Suprapubic skin (tissue), 4 donors: ENCODE measurements at regions not wholly inside any gene's neighbourhood (a gene's known extent, or its start where the extent isn't known, plus 50 kb on each side); places are given as distances from the start of the nearest gene placed in this dataset.

Source experiments
- DNase-seq, 2 donors: peaks; one replicate each; pipeline ENCODE4 v3.0.0-alpha.2; 2019; ENCODE audit warnings: low spot score in 2 of 2
- H3K27ac ChIP-seq: fragments of 200-600 bp; sonication (generic); one replicate; pipeline ENCODE4 v1.5.1; 2019
- H3K27me3 ChIP-seq: fragments of 200-600 bp; sonication (generic); one replicate; pipeline ENCODE4 v1.5.1; 2019
- H3K36me3 ChIP-seq: fragments of 200-600 bp; sonication (generic); one replicate; pipeline ENCODE4 v1.5.1; 2019
- H3K4me1 ChIP-seq: fragments of 200-600 bp; sonication (generic); one replicate; pipeline ENCODE4 v1.5.1; 2019
- H3K4me3 ChIP-seq: fragments of 200-600 bp; sonication (generic); one replicate; pipeline ENCODE4 v1.5.1; 2019; ENCODE audit warnings: mild to moderate bottlenecking
- H3K9me3 ChIP-seq: fragments of 200-600 bp; sonication (generic); one replicate; pipeline ENCODE4 v1.5.1; 2019
- EP300 ChIP-seq: sonication (generic); formaldehyde crosslinking; IDR thresholded peaks from one replicate; pipeline ENCODE4 v1.6.1; 2017; ENCODE audit warnings: antibody characterized with exemption
- POLR2A ChIP-seq, 2 donors: fragments of 450-650 bp; IDR thresholded peaks; one replicate each; pipeline ENCODE4 v1.6.1; 2017; ENCODE audit warnings: antibody characterized with exemption in 2 of 2, mild to moderate bottlenecking in 2 of 2, moderate library complexity in 2 of 2
- POLR2AphosphoS5 ChIP-seq, 3 donors: sonication (generic); formaldehyde crosslinking; IDR thresholded peaks; one replicate each; pipeline ENCODE4 v1.6.1; 2017; ENCODE audit warnings: antibody characterized with exemption in 3 of 3
- WGBS: methylation state at CpG from one replicate; pipeline ENCODE4 v1.1.5; 2018; 5-methylcytosine and 5-hydroxymethylcytosine counted together
- TF ChIP-seq, protein P1 (sequence below), 2 donors: fragments of 200-600 bp in 1 of 2; fragments of 450-650 bp in 1 of 2; sonication (generic) in 1 of 2; IDR thresholded peaks; one replicate each; pipeline ENCODE4 v1.5.1; 2016 to 2019; ENCODE audit warnings: antibody characterized with exemption in 2 of 2, mild to moderate bottlenecking in 1 of 2, moderate library complexity in 1 of 2

DNA sequence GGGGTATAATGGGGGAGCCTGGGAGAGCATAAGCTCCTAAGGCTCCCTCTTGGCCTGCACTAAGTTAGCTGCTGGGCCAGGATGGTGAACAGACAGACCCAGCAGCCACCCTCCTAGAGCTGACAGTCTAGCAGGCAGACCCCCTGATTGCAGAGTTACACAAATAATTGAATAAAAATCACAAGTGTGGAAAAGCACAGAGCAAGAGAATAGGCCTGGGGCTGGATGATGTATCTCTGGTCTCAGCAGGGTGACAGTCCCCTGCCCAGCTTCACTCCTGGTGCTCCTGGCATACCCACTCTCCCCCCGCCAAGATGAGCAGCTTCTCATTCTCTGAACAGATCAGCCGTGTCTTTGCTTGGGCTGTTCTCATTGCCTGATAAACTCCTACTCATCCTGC lies 86.1 kb upstream of the STX18 start:
- H3K4me1 ChIP-seq: peaks cover 4% of the 10 kb centered on the region
- WGBS: 100% methylated on average over 2 of the region's 2 CpGs
- H3K4me3 ChIP-seq: no peak overlapping the region
- H3K9me3 ChIP-seq: no peaks in the 10 kb centered on the region
- H3K36me3 ChIP-seq: no peaks in the 10 kb centered on the region
- no peak overlapping the region for H3K27ac ChIP-seq
- no peak for DNase-seq
- TF ChIP-seq POLR2A (IDR thresholded peaks at IDR 0.05) (no peak), EP300 (no peak), POLR2AphosphoS5 (IDR thresholded peaks at IDR 0.05) (no peak)
- TF ChIP-seq, protein P1, sequence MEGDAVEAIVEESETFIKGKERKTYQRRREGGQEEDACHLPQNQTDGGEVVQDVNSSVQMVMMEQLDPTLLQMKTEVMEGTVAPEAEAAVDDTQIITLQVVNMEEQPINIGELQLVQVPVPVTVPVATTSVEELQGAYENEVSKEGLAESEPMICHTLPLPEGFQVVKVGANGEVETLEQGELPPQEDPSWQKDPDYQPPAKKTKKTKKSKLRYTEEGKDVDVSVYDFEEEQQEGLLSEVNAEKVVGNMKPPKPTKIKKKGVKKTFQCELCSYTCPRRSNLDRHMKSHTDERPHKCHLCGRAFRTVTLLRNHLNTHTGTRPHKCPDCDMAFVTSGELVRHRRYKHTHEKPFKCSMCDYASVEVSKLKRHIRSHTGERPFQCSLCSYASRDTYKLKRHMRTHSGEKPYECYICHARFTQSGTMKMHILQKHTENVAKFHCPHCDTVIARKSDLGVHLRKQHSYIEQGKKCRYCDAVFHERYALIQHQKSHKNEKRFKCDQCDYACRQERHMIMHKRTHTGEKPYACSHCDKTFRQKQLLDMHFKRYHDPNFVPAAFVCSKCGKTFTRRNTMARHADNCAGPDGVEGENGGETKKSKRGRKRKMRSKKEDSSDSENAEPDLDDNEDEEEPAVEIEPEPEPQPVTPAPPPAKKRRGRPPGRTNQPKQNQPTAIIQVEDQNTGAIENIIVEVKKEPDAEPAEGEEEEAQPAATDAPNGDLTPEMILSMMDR (IDR thresholded peaks at IDR 0.05): no peak
- H3K27me3 ChIP-seq: no peaks in the 10 kb centered on the region

DNA sequence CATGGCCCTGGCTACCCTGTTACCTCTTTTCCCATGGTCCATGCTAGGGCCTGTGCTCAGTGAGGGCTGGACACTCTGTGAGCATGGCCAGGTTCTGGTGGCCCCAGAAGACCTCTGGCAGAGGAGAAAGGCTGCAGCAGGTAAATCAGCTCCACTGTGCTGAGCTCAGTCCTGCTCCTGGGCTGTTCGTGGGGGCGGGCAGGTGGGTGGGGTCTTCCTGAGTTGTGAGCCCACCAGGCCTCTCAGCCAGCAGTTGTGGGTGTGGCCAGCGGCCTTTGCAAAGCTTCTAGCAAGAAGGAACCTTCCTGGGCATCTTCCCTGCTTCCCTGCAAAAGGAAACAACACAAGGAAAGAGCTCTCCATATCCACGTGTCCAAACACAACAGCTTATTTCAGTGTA lies 85.3 kb upstream of the STX18 start:
- TF ChIP-seq POLR2AphosphoS5 (IDR thresholded peaks at IDR 0.05): no peak
- TF ChIP-seq, protein P1 (IDR thresholded peaks at IDR 0.05): no peak
- TF ChIP-seq POLR2A (IDR thresholded peaks at IDR 0.05): no peak
- TF ChIP-seq EP300: no peak
- no peaks in the 10 kb centered on the region for H3K9me3 ChIP-seq

DNA sequence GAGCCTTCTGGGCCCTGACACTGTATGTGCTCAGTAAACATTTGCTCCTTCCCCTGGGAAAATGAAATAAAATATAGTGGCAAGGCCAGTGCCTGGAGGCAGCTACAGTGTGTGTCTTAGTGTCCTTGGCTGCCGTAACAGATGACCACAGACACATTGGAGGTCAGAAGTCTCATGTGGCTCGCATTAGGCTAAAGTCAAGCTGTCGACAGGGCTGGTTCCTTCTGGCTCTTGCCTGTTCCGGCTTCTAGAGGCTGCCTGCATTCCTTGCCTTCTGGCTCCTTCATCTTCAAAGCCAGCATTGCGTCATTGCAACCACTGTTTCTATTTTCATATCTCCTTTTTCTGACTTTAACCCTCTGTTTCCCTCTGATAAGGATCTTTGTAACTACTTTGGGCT lies 83.6 kb upstream of the STX18 start:
- 47% methylated on average over 5 of the region's 5 CpGs for WGBS
- H3K27ac ChIP-seq: no peak overlapping the region
- H3K36me3 ChIP-seq: no peaks in the 10 kb centered on the region
- TF ChIP-seq POLR2AphosphoS5 (IDR thresholded peaks at IDR 0.05): peak in 1 of 3 donors; percentile 46
- no peak for TF ChIP-seq POLR2A (IDR thresholded peaks at IDR 0.05)
- H3K27me3 ChIP-seq: no peaks in the 10 kb centered on the region
- peaks cover 4% of the 10 kb centered on the region for H3K4me1 ChIP-seq
- DNase-seq: no peak
- no peak overlapping the region for H3K4me3 ChIP-seq
- H3K9me3 ChIP-seq: no peaks in the 10 kb centered on the region

More for the DNA sequence above, 85.3 kb upstream of the STX18 start:
- Histone ChIP-seq H3K27me3 (no peaks in the 10 kb centered on the region), H3K4me1 (peaks cover 4% of the 10 kb centered on the region), H3K36me3 (no peaks in the 10 kb centered on the region), H3K27ac (no peak overlapping the region), H3K4me3 (no peak overlapping the region)
- 88% methylated on average over 4 of the region's 4 CpGs for WGBS
- DNase-seq: no peak

DNA sequence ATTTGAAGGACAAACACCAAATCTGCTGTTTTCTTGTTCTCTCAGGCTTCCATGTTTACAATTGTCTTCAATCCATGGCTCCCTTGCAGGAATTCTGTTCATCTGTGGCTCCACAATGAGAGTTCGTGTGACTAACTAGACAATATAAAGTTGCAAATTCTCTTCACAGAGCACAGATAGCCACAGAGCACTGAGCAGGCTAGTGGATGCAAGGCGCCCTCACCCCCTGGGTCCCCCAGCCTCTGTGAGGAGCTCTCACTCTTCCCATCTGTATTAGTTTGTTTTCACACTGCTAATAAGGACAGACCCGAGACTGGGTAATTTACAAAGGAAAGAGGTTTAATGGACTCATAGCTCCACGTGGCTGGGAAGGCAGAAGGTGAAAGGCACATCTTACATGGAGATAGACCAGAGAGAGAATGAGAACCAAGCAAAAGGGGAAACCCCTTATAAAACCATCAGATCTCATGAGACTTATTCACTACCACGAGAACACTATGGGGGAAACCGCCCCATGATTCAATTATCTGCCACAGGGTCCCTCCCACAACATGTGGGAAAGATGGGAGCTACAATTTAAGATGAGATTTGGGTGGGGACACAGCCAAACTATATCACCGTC lies 82.5 kb upstream of the STX18 start:
- no peak overlapping the region for H3K27ac ChIP-seq
- TF ChIP-seq EP300 (no peak), POLR2A (IDR thresholded peaks at IDR 0.05) (no peak), POLR2AphosphoS5 (IDR thresholded peaks at IDR 0.05) (no peak)
- TF ChIP-seq, protein P1 (IDR thresholded peaks at IDR 0.05): no peak
- no peak overlapping the region for H3K4me3 ChIP-seq
- peaks cover 4% of the 10 kb centered on the region for H3K4me1 ChIP-seq
- no peaks in the 10 kb centered on the region for H3K9me3 ChIP-seq
- DNase-seq: no peak
- no peaks in the 10 kb centered on the region for H3K27me3 ChIP-seq
- H3K36me3 ChIP-seq: no peaks in the 10 kb centered on the region
- WGBS: 88% methylated on average over 7 of the region's 7 CpGs

DNA sequence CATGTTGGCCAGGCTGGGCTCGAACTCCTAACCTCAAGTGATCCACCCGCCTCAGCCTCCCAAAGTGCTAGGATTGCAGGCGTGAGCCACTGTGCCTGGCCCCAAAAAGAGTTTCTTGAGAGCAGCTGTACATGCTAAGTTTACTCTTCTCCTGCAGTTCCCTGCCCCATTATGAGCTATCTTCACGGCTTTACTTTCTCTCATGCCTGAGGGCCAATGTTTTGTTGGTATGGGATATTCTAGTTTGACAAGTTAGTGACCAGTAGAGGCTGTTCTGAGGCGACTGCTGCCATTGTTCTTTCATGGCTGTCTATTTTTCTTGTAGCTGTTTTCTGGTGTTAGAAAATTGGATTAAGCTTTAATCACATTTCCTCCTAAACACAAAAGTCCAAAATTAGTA lies 78.0 kb upstream of the STX18 start:
- no peak overlapping the region for H3K27ac ChIP-seq
- H3K4me1 ChIP-seq: no peaks in the 10 kb centered on the region
- H3K9me3 ChIP-seq: no peaks in the 10 kb centered on the region
- DNase-seq: no peak
- no peak overlapping the region for H3K4me3 ChIP-seq
- no peaks in the 10 kb centered on the region for H3K36me3 ChIP-seq
- H3K27me3 ChIP-seq: no peaks in the 10 kb centered on the region
- 76% methylated on average over 5 of the region's 5 CpGs for WGBS
- no peak for TF ChIP-seq POLR2A (IDR thresholded peaks at IDR 0.05)
- TF ChIP-seq POLR2AphosphoS5 (IDR thresholded peaks at IDR 0.05): no peak
- TF ChIP-seq EP300: no peak
- TF ChIP-seq, protein P1 (IDR thresholded peaks at IDR 0.05): no peak

DNA sequence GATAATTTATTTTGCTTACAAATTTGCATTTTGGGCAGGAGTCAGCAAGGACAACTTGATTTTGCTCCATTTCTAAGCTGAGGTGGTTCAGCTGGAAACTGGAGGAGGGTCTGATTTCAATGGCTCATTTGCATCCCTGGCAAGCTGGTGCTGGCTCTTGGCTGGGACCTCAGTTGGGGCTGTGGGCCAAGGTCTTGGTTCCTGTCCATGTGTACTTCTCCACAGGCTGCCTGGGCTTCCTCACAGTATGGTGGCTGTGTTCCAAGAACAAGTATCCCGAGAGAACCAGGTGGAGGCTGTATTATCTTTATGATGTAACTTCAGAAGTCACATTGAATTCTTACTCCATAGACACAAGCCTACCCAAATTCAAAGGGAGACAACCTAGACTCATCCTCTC lies 77.0 kb upstream of the STX18 start:
- no peak overlapping the region for H3K4me3 ChIP-seq
- H3K36me3 ChIP-seq: no peaks in the 10 kb centered on the region
- no peaks in the 10 kb centered on the region for H3K4me1 ChIP-seq
- TF ChIP-seq POLR2A (IDR thresholded peaks at IDR 0.05) (no peak), EP300 (no peak)
- TF ChIP-seq, protein P1 (IDR thresholded peaks at IDR 0.05): no peak
- H3K27me3 ChIP-seq: no peaks in the 10 kb centered on the region
- no peak overlapping the region for H3K27ac ChIP-seq
- no peaks in the 10 kb centered on the region for H3K9me3 ChIP-seq
- DNase-seq: no peak
- WGBS: 57% methylated on average over 1 of the region's 1 CpG
